HCEC 1CT (cell line): ENCODE measurements at regions not wholly inside any gene's neighbourhood (a gene's known extent, or its start where the extent isn't known, plus 50 kb on each side); places are given as distances from the start of the nearest gene placed in this dataset.
A peak's percentile ranks its signal among the peaks of the same experiment; 100 is the strongest.
"Not testable (repeated sequence)": the region's sequence is repeated elsewhere in the genome, so short reads cannot be mapped to it uniquely, and the experiment has no call there.

Source experiments
- DNase-seq: peaks from one replicate; pipeline ENCODE4 v3.0.0-alpha.2; 2017

GRCh38 chr6:111925296-111925695 lies 52.0 kb upstream of the FYN start:
- peak; percentile 85 for DNase-seq

- DNase-seq = no peak
These were observed 53.6 kb upstream of the FYN start for GRCh38 chr6:111926731-111927302.

GRCh38 chr6:111927321-111927720 lies 54.1 kb upstream of the FYN start:
- no peak for DNase-seq

DNA sequence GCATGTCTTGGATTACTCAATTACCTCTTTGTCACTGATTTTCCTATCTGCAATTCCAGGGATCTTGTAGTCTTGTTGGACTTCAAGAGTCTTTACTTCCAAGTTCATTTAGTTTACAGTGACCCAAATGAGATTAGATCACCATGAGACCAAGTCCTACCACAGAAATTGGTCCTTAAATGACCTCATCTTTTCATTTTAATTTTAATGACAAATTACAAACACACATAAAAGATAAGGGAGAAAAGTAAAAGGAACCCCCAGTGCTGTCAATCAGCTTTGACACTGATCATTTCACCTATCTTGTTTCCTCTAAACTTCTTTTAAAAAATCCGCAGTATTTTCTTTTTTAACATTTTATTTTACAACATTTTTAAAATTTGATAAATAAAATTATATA lies 54.9 kb upstream of the FYN start:
- DNase-seq = no peak

- not testable (repeated sequence) for DNase-seq
These were observed 61.4 kb upstream of the FYN start for GRCh38 chr6:111934611-111935010.

GRCh38 chr6:111936718-111937117 lies 63.5 kb upstream of the FYN start:
- no peak for DNase-seq

DNA sequence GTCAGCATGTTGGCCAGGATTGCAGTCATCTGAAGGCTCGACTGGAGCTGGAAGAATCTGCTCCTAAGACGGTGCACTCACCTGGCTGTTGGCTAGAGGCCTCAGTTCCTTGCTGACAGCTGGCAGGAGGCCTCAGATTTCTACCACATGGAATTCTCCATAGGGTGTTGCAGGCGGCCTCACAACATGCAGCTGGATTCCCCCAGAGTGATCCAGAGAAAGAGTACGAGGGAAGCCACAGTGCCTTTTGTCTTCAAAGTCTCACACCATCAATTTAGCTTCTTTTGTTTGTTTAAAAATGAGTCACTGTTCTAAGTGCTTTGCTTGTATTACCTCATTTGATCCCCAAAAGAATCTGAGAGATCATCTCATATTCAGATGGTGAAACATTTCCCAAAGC lies 65.5 kb upstream of the FYN start:
- DNase-seq = peak; percentile 94

GRCh38 chr6:111939902-111940301 lies 66.7 kb upstream of the FYN start:
- no peak for DNase-seq

- no peak for DNase-seq
These were observed 67.5 kb upstream of the FYN start for GRCh38 chr6:111940801-111941200.

GRCh38 chr6:111941686-111942330 lies 68.6 kb upstream of the FYN start:
- peak; percentile 18 for DNase-seq

DNA sequence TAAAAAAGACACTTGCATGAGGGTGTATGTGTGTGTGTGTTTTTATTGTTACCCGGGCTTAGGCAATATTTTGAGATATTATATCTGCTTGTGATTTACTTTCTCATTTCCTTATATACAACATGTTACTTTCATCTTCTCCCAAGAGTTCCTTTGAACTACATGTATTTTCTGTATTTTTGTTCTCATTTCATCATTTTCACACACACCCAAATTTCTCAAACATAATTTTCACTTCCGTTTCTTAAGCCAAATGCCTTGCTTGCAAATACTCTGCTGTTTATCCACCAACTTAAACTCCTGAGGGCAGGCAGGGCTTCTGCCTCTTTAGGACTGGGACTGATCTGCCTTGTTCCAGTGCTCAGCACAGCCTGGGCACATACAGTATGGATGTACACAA lies 69.3 kb upstream of the FYN start:
- no peak for DNase-seq

DNA sequence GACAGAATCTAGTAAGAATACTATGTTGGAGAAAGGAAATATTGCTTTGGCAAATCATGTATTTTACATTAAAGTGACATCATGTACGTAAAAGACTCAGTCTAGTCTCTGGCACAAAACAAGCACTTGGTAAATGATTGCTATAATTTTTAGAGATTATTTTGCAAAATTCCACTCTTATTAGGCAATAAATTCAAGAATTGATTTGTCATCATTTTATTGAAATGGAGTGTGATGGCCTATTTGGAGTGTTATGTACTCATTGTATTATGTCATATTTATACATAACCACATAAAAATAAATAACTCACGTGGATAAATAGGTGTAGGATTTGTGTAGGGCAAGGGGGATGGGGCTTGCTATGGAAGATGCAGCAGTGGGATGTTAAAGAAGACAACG lies 70.0 kb upstream of the FYN start:
- DNase-seq = no peak

- no peak for DNase-seq
These were observed 70.5 kb upstream of the FYN start for GRCh38 chr6:111943726-111944125.

DNA sequence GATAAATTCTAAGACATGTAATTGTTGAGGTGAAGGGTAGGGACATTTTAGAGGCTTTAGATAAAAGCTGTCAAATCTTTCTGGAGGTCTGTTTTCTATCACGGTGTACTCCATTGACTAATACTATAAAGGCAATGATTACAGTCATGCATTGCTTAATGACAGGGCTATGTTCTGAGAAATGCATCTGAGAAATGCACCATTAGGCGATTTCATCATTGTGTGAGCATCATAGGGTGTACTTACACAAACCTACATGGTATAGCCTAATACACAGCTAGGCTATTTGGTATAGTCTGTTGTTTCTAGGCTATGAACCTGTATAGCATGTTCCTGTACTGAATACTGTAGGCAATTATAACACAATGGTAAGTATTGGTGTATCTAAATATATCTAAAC lies 71.3 kb upstream of the FYN start:
- peak; percentile 25 for DNase-seq

DNA sequence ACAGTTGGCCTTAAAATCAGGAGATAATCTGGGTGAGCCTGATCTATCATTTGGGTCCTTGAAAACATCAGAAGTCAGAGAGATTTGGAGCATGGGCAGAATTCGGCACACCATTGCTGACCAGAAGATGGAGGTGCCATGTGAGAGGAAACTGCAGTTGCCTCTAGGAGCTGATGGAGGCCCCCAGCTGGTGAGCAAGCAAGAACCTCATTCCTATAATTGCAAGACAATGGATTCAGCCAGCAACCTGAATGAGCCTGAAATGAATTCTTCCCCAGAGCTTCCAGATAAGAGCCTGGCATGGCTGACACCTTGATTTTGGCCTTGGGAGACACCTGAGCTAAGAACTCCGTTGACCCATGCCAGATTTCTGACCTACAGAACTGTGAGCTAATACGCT lies 76.3 kb upstream of the FYN start:
- no peak for DNase-seq

- DNase-seq = not testable (repeated sequence)
These were observed 76.7 kb upstream of the FYN start for GRCh38 chr6:111949984-111950383.

- DNase-seq = no peak
These were observed 77.6 kb upstream of the FYN start for GRCh38 chr6:111950661-111951496.

- DNase-seq = no peak
These were observed 78.3 kb upstream of the FYN start for GRCh38 chr6:111951497-111952085.

GRCh38 chr6:111952274-111952673 lies 79.0 kb upstream of the FYN start:
- no peak for DNase-seq

- no peak for DNase-seq
These were observed 79.7 kb upstream of the FYN start for GRCh38 chr6:111952821-111953540.

- no peak for DNase-seq
These were observed 82.8 kb upstream of the FYN start for GRCh38 chr6:111956098-111956497.

- DNase-seq = no peak
These were observed 84.5 kb upstream of the FYN start for GRCh38 chr6:111957623-111958315.

GRCh38 chr6:111958534-111958933 lies 85.3 kb upstream of the FYN start:
- no peak for DNase-seq
